Activated naive CD8-positive, alpha-beta T cell treated with anti-CD3 and anti-CD28 coated beads, Interleukin-2, amount 50 U/mL, for 24 hours (primary cell): ENCODE measurements at regions not wholly inside any gene's neighbourhood (a gene's known extent, or its start where the extent isn't known, plus 50 kb on each side); places are given as distances from the start of the nearest gene placed in this dataset.

Experiments used
- ATAC-seq: fragments of 150-1000 bp; cut with Tn5 transposase; one replicate; pipeline ENCODE4 v1.10.0; 2021
- DNase-seq: peaks from one replicate; pipeline ENCODE4 v3.0.0; 2021
- H3K27ac Mint-ChIP-seq: one replicate; pipeline ENCODE4 v1.8.0; 2021; ENCODE audit warnings: mild to moderate bottlenecking, mixed read lengths
- H3K27me3 Mint-ChIP-seq: one replicate; pipeline ENCODE4 v1.8.0; 2021; ENCODE audit warnings: mixed read lengths
- H3K36me3 Mint-ChIP-seq: one replicate; pipeline ENCODE4 v1.8.0; 2021; ENCODE audit warnings: low read depth, mixed read lengths
- H3K4me1 Mint-ChIP-seq: one replicate; pipeline ENCODE4 v1.8.0; 2021; ENCODE audit warnings: mixed read lengths
- H3K4me3 Mint-ChIP-seq: one replicate; pipeline ENCODE4 v1.8.0; 2021; ENCODE audit warnings: mild to moderate bottlenecking, moderate library complexity, mixed read lengths
- H3K9me3 Mint-ChIP-seq: one replicate; pipeline ENCODE4 v1.8.0; 2021; ENCODE audit warnings: mixed read lengths

- no peak overlapping the region for H3K27ac Mint-ChIP-seq
- peaks cover 57% of the 10 kb centered on the region for H3K4me1 Mint-ChIP-seq
Measured at GRCh38 chr10:47209466-47209865, 90.5 kb upstream of the GDF10 start.

GRCh38 chr10:47214520-47214919 lies 85.5 kb upstream of the GDF10 start:
- DNase-seq (no peak), ATAC-seq (no peak)
- H3K4me1 Mint-ChIP-seq = peaks cover 33% of the 10 kb centered on the region
- no peak overlapping the region for H3K4me3 Mint-ChIP-seq
- H3K36me3 Mint-ChIP-seq = peaks cover 11% of the 10 kb centered on the region
- H3K27ac Mint-ChIP-seq = no peak overlapping the region
- H3K9me3 Mint-ChIP-seq = peaks cover 9% of the 10 kb centered on the region
- no peaks in the 10 kb centered on the region for H3K27me3 Mint-ChIP-seq

More at GRCh38 chr10:47209466-47209865, 90.5 kb upstream of the GDF10 start:
- Mint-ChIP-seq H3K4me3 (no peak overlapping the region), H3K27me3 (no peaks in the 10 kb centered on the region), H3K9me3 (peaks cover 9% of the 10 kb centered on the region), H3K36me3 (peaks cover 11% of the 10 kb centered on the region)
- DNase-seq (no peak), ATAC-seq (no peak)

GRCh38 chr10:47217113-47217512 lies 82.9 kb upstream of the GDF10 start:
- Mint-ChIP-seq H3K4me1 (peaks cover 21% of the 10 kb centered on the region), H3K27ac (no peak overlapping the region), H3K36me3 (peaks cover 9% of the 10 kb centered on the region), H3K9me3 (peaks cover 7% of the 10 kb centered on the region), H3K27me3 (no peaks in the 10 kb centered on the region), H3K4me3 (no peak overlapping the region)
- DNase-seq (no peak), ATAC-seq (peak; percentile 43)

- ATAC-seq (no peak), DNase-seq (no peak)
- no peaks in the 10 kb centered on the region for H3K27me3 Mint-ChIP-seq
- H3K27ac Mint-ChIP-seq = no peak overlapping the region
- no peaks in the 10 kb centered on the region for H3K36me3 Mint-ChIP-seq
- H3K4me3 Mint-ChIP-seq = no peak overlapping the region
- H3K4me1 Mint-ChIP-seq = peaks cover 17% of the 10 kb centered on the region
- H3K9me3 Mint-ChIP-seq = no peaks in the 10 kb centered on the region
Measured at GRCh38 chr10:47218803-47219202, 81.2 kb upstream of the GDF10 start.

- H3K36me3 Mint-ChIP-seq = no peaks in the 10 kb centered on the region
- no peak overlapping the region for H3K4me3 Mint-ChIP-seq
- no peak overlapping the region for H3K27ac Mint-ChIP-seq
Measured at GRCh38 chr10:47222461-47222860, 77.5 kb upstream of the GDF10 start.

GRCh38 chr10:47223236-47223635 lies 76.8 kb upstream of the GDF10 start:
- no peak for ATAC-seq
- Mint-ChIP-seq H3K27ac (no peak overlapping the region), H3K36me3 (no peaks in the 10 kb centered on the region), H3K9me3 (no peaks in the 10 kb centered on the region), H3K4me1 (no peaks in the 10 kb centered on the region), H3K27me3 (no peaks in the 10 kb centered on the region), H3K4me3 (no peak overlapping the region)
- DNase-seq = no peak

More at GRCh38 chr10:47222461-47222860, 77.5 kb upstream of the GDF10 start:
- Mint-ChIP-seq H3K27me3 (no peaks in the 10 kb centered on the region), H3K9me3 (no peaks in the 10 kb centered on the region), H3K4me1 (peaks cover 2% of the 10 kb centered on the region)
- DNase-seq (no peak), ATAC-seq (no peak)

GRCh38 chr10:47224546-47225218 lies 75.3 kb upstream of the GDF10 start:
- Mint-ChIP-seq H3K27ac (no peak overlapping the region), H3K4me3 (no peak overlapping the region), H3K9me3 (no peaks in the 10 kb centered on the region), H3K4me1 (no peaks in the 10 kb centered on the region), H3K36me3 (no peaks in the 10 kb centered on the region), H3K27me3 (no peaks in the 10 kb centered on the region)
- DNase-seq (no peak), ATAC-seq (no peak)

GRCh38 chr10:47225219-47225927 lies 74.6 kb upstream of the GDF10 start:
- Mint-ChIP-seq H3K27ac (no peak overlapping the region), H3K9me3 (no peaks in the 10 kb centered on the region), H3K36me3 (no peaks in the 10 kb centered on the region), H3K4me1 (peaks cover 3% of the 10 kb centered on the region), H3K4me3 (no peak overlapping the region), H3K27me3 (no peaks in the 10 kb centered on the region)
- DNase-seq (no peak), ATAC-seq (no peak)

- no peaks in the 10 kb centered on the region for H3K36me3 Mint-ChIP-seq
- H3K27me3 Mint-ChIP-seq = no peaks in the 10 kb centered on the region
- peak overlapping the region; percentile 14 for H3K27ac Mint-ChIP-seq
- no peaks in the 10 kb centered on the region for H3K9me3 Mint-ChIP-seq
- H3K4me3 Mint-ChIP-seq = no peak overlapping the region
- DNase-seq (no peak), ATAC-seq (no peak)
- peaks cover 11% of the 10 kb centered on the region for H3K4me1 Mint-ChIP-seq
Measured at GRCh38 chr10:47225928-47226645, 73.9 kb upstream of the GDF10 start.

GRCh38 chr10:47230482-47230881 lies 69.5 kb upstream of the GDF10 start:
- H3K9me3 Mint-ChIP-seq = no peaks in the 10 kb centered on the region
- H3K27ac Mint-ChIP-seq = peak overlapping the region; percentile 53
- H3K27me3 Mint-ChIP-seq = no peaks in the 10 kb centered on the region
- DNase-seq (no peak), ATAC-seq (peak; percentile 52)
- H3K4me1 Mint-ChIP-seq = peaks cover 14% of the 10 kb centered on the region
- H3K36me3 Mint-ChIP-seq = no peaks in the 10 kb centered on the region
- peak overlapping the region; percentile 10 for H3K4me3 Mint-ChIP-seq

- no peak overlapping the region for H3K4me3 Mint-ChIP-seq
- H3K27me3 Mint-ChIP-seq = no peaks in the 10 kb centered on the region
- H3K27ac Mint-ChIP-seq = no peak overlapping the region
- H3K4me1 Mint-ChIP-seq = peaks cover 14% of the 10 kb centered on the region
- ATAC-seq (no peak), DNase-seq (no peak)
- no peaks in the 10 kb centered on the region for H3K36me3 Mint-ChIP-seq
- no peaks in the 10 kb centered on the region for H3K9me3 Mint-ChIP-seq
Measured at GRCh38 chr10:47230957-47231356, 69.0 kb upstream of the GDF10 start.

GRCh38 chr10:47231414-47231813 lies 68.6 kb upstream of the GDF10 start:
- Mint-ChIP-seq H3K36me3 (no peaks in the 10 kb centered on the region), H3K4me3 (no peak overlapping the region), H3K9me3 (peaks cover 4% of the 10 kb centered on the region), H3K27me3 (no peaks in the 10 kb centered on the region), H3K27ac (no peak overlapping the region), H3K4me1 (peaks cover 14% of the 10 kb centered on the region)
- DNase-seq = no peak
- no peak for ATAC-seq

- H3K27me3 Mint-ChIP-seq = no peaks in the 10 kb centered on the region
- ATAC-seq (no peak), DNase-seq (no peak)
- H3K4me3 Mint-ChIP-seq = no peak overlapping the region
- H3K36me3 Mint-ChIP-seq = no peaks in the 10 kb centered on the region
- H3K4me1 Mint-ChIP-seq = peaks cover 14% of the 10 kb centered on the region
- no peak overlapping the region for H3K27ac Mint-ChIP-seq
- H3K9me3 Mint-ChIP-seq = peaks cover 4% of the 10 kb centered on the region
Measured at GRCh38 chr10:47233631-47234030, 66.4 kb upstream of the GDF10 start.

GRCh38 chr10:47235484-47235883 lies 64.5 kb upstream of the GDF10 start:
- H3K36me3 Mint-ChIP-seq = no peaks in the 10 kb centered on the region
- ATAC-seq (no peak), DNase-seq (no peak)
- no peaks in the 10 kb centered on the region for H3K27me3 Mint-ChIP-seq
- H3K9me3 Mint-ChIP-seq = peaks cover 4% of the 10 kb centered on the region
- H3K4me1 Mint-ChIP-seq = peaks cover 12% of the 10 kb centered on the region
- no peak overlapping the region for H3K4me3 Mint-ChIP-seq
- no peak overlapping the region for H3K27ac Mint-ChIP-seq
